HG02678 (cell line): ENCODE measurements at regions not wholly inside any gene's neighbourhood (a gene's known extent, or its start where the extent isn't known, plus 50 kb on each side); places are given as distances from the start of the nearest gene placed in this dataset.
"Not testable (repeated sequence)": the region's sequence is repeated elsewhere in the genome, so short reads cannot be mapped to it uniquely, and the experiment has no call there.

Experiments
- ATAC-seq: cut with Tn5 transposase; IDR thresholded peaks from one replicate; pipeline ENCODE4 v1.9.1; 2021; ENCODE audit warnings: mild to moderate bottlenecking, moderate library complexity; ENCODE audit not compliant: unreplicated experiment

GRCh38 chr15:79538527-79538926 is 106.4 kb downstream of the MINAR1 start:
- no peak for ATAC-seq

- no peak for ATAC-seq
Observed at GRCh38 chr15:79539401-79539800, 107.3 kb downstream of the MINAR1 start.

GRCh38 chr15:79540551-79540950 is 108.4 kb downstream of the MINAR1 start:
- ATAC-seq = no peak

- ATAC-seq = no peak
Observed at GRCh38 chr15:79541196-79541595, 109.1 kb downstream of the MINAR1 start.

GRCh38 chr15:79543097-79543496 is 111.0 kb downstream of the MINAR1 start:
- no peak for ATAC-seq

GRCh38 chr15:79549196-79549595 is 117.1 kb downstream of the MINAR1 start:
- ATAC-seq = no peak

- ATAC-seq = no peak
Observed at GRCh38 chr15:79560384-79560783, 128.2 kb downstream of the MINAR1 start.

- ATAC-seq = no peak
Observed at GRCh38 chr15:79561982-79562381, 129.8 kb downstream of the MINAR1 start.

GRCh38 chr15:79562403-79562815 is 130.3 kb downstream of the MINAR1 start:
- no peak for ATAC-seq

GRCh38 chr15:79562899-79563298 is 130.8 kb downstream of the MINAR1 start:
- no peak for ATAC-seq

GRCh38 chr15:79570004-79570403 is 137.9 kb downstream of the MINAR1 start:
- ATAC-seq = no peak

- ATAC-seq = no peak
Observed at GRCh38 chr15:79572691-79573404, 140.7 kb downstream of the MINAR1 start.

GRCh38 chr15:79574431-79575273 is 142.5 kb downstream of the MINAR1 start:
- not testable (repeated sequence) for ATAC-seq

- no peak for ATAC-seq
Observed at GRCh38 chr15:79582650-79583049, 150.5 kb downstream of the MINAR1 start.

- no peak for ATAC-seq
Observed at GRCh38 chr15:79592126-79592525, 160.0 kb downstream of the MINAR1 start.

- ATAC-seq = no peak
Observed at GRCh38 chr15:79593119-79593869, 161.2 kb downstream of the MINAR1 start.

- ATAC-seq = no peak
Observed at GRCh38 chr15:79595306-79595705, 163.2 kb downstream of the MINAR1 start.

- peak; percentile 96 for ATAC-seq
Observed at GRCh38 chr15:79595995-79596622, 164.0 kb downstream of the MINAR1 start.

- ATAC-seq = no peak
Observed at GRCh38 chr15:79598639-79599038, 166.5 kb downstream of the MINAR1 start.

GRCh38 chr15:79601405-79602086 is 169.4 kb downstream of the MINAR1 start:
- ATAC-seq = no peak
